ENCODE measurements at regions not wholly inside any gene's neighbourhood (a gene's known extent, or its start where the extent isn't known, plus 50 kb on each side); places are given as distances from the start of the nearest gene placed in this dataset.
"Not testable (repeated sequence)": the region's sequence is repeated elsewhere in the genome, so short reads cannot be mapped to it uniquely, and the experiment has no call there.

- DNase-seq, result no peak
Observed at GRCh38 chr10:125605167-125605566, 77.8 kb downstream of the TEX36 start.

- DNase-seq, result no peak
Observed at GRCh38 chr10:125602825-125603224, 80.1 kb downstream of the TEX36 start.

- DNase-seq, result no peak
Observed at GRCh38 chr10:125599194-125599593, 83.8 kb downstream of the TEX36 start.

- no peak for DNase-seq
Observed at GRCh38 chr10:125595911-125596310, 87.1 kb downstream of the TEX36 start.

GRCh38 chr10:125593644-125594043 lies 89.3 kb downstream of the TEX36 start:
- DNase-seq, result no peak

- no peak for DNase-seq
Observed at GRCh38 chr10:125592897-125593296, 90.1 kb downstream of the TEX36 start.

- peak; percentile 32 for DNase-seq
Observed at GRCh38 chr10:125591886-125592285, 91.1 kb downstream of the TEX36 start.

- not testable (repeated sequence) for DNase-seq
Observed at GRCh38 chr10:125588738-125589137, 94.2 kb downstream of the TEX36 start.

GRCh38 chr10:125584954-125585353 lies 98.0 kb downstream of the TEX36 start:
- no peak for DNase-seq

- no peak for DNase-seq
Observed at GRCh38 chr10:125578658-125579315, 104.2 kb downstream of the TEX36 start.

GRCh38 chr10:125575843-125576242 lies 107.1 kb downstream of the TEX36 start:
- DNase-seq, result no peak

GRCh38 chr10:125568156-125568555 lies 114.8 kb downstream of the TEX36 start:
- DNase-seq, result no peak

- no peak for DNase-seq
Observed at GRCh38 chr10:125567529-125567928, 115.4 kb downstream of the TEX36 start.

GRCh38 chr10:125565046-125565445 lies 117.9 kb downstream of the TEX36 start:
- no peak for DNase-seq

- DNase-seq, result no peak
Observed at GRCh38 chr10:125564570-125564969, 118.4 kb downstream of the TEX36 start.

- DNase-seq, result no peak
Observed at GRCh38 chr10:125562737-125563136, 120.2 kb downstream of the TEX36 start.

- no peak for DNase-seq
Observed at GRCh38 chr10:125560947-125561346, 122.0 kb downstream of the TEX36 start.

GRCh38 chr10:125559210-125559609 lies 123.8 kb downstream of the TEX36 start:
- no peak for DNase-seq

GRCh38 chr10:125557801-125558505 lies 125.0 kb downstream of the TEX36 start:
- no peak for DNase-seq

GRCh38 chr10:125557311-125557710 lies 125.7 kb downstream of the TEX36 start:
- DNase-seq, result no peak

GRCh38 chr10:125556882-125557281 lies 126.1 kb downstream of the TEX36 start:
- no peak for DNase-seq

GRCh38 chr10:125555743-125556142 lies 127.2 kb downstream of the TEX36 start:
- DNase-seq, result no peak

GRCh38 chr10:125555267-125555666 lies 127.7 kb downstream of the TEX36 start:
- no peak for DNase-seq

GRCh38 chr10:125554753-125555152 lies 128.2 kb downstream of the TEX36 start:
- DNase-seq, result no peak
